ENCODE measurements at regions not wholly inside any gene's neighbourhood (a gene's known extent, or its start where the extent isn't known, plus 50 kb on each side); places are given as distances from the start of the nearest gene placed in this dataset.

GRCh38 chr5:88480245-88480644 lies 211.6 kb upstream of the TMEM161B start:
- H3K9ac ChIP-seq (ENCODE audit: low read depth in 1 of 2, low read length in 2 of 2), result no peak overlapping the region
- H3K4me1 ChIP-seq (ENCODE audit: control insufficient read depth in 2 of 2, insufficient read depth in 2 of 2, low read length in 2 of 2), result no peaks in the 10 kb centered on the region
- H3K9me3 ChIP-seq (ENCODE audit: control insufficient read depth in 2 of 2, low read length in 2 of 2), result no peaks in the 10 kb centered on the region
- H3K27ac ChIP-seq (ENCODE audit: low read depth in 2 of 2, low read length in 2 of 2), result no peak overlapping the region
- no peaks in the 10 kb centered on the region for H3K36me3 ChIP-seq (ENCODE audit: control insufficient read depth in 2 of 2, insufficient read depth in 2 of 2, low read length in 2 of 2)
- no peaks in the 10 kb centered on the region for H3K27me3 ChIP-seq (ENCODE audit: control insufficient read depth in 2 of 2, insufficient read depth in 2 of 2, low read length in 2 of 2)
- no peak overlapping the region for H3K4me3 ChIP-seq (ENCODE audit: low read length in 2 of 2)

DNA sequence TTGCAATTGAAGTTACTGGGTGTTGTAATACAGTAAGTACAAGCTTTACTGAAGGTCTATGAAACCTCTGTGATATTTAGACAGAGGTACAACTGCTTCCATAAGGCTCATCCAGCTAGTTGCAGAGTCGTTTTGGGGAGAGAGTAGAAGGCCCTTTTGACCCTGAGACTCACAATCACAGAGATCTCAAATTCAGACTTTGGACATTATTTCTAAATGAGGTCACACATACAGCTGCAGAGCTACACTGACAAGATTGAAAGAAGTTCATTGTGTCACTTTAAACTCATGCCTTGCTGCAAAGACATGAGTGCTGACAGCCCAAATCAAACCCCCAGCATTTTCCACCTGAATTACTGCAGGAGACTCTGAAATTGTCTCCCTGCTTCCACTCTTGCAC lies 205.9 kb upstream of the TMEM161B start:
- Histone ChIP-seq H3K36me3 (ENCODE audit: control insufficient read depth in 2 of 2, insufficient read depth in 2 of 2, low read length in 2 of 2) (no peaks in the 10 kb centered on the region), H3K4me1 (ENCODE audit: control insufficient read depth in 2 of 2, insufficient read depth in 2 of 2, low read length in 2 of 2) (no peaks in the 10 kb centered on the region), H3K4me3 (ENCODE audit: low read length in 2 of 2) (no peak overlapping the region), H3K27ac (ENCODE audit: low read depth in 2 of 2, low read length in 2 of 2) (no peak overlapping the region), H3K27me3 (ENCODE audit: control insufficient read depth in 2 of 2, insufficient read depth in 2 of 2, low read length in 2 of 2) (no peaks in the 10 kb centered on the region), H3K9me3 (ENCODE audit: control insufficient read depth in 2 of 2, low read length in 2 of 2) (no peaks in the 10 kb centered on the region), H3K9ac (ENCODE audit: low read depth in 1 of 2, low read length in 2 of 2) (no peak overlapping the region)

DNA sequence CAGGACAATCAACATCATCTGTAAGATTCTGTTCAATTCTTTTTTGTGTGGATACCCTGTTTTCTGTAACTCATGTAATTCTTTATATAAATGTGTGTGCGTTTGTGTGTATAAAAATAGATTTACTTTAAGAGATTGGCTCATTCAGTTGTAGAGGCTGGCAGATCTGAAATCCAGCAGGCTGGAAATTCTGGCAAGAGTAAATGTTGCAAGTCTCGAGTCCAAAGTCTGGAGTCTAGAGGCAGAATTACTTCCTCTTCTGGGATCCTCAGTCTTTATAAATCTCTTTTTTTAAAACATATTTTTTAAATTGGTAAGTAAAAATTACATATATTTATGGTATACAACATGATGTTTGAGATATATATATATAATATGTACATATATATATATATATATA lies 202.1 kb upstream of the TMEM161B start:
- Histone ChIP-seq H3K4me1 (ENCODE audit: control insufficient read depth in 2 of 2, insufficient read depth in 2 of 2, low read length in 2 of 2) (no peaks in the 10 kb centered on the region), H3K9me3 (ENCODE audit: control insufficient read depth in 2 of 2, low read length in 2 of 2) (no peaks in the 10 kb centered on the region), H3K27ac (ENCODE audit: low read depth in 2 of 2, low read length in 2 of 2) (no peak overlapping the region), H3K9ac (ENCODE audit: low read depth in 1 of 2, low read length in 2 of 2) (no peak overlapping the region), H3K27me3 (ENCODE audit: control insufficient read depth in 2 of 2, insufficient read depth in 2 of 2, low read length in 2 of 2) (no peaks in the 10 kb centered on the region), H3K4me3 (ENCODE audit: low read length in 2 of 2) (no peak overlapping the region), H3K36me3 (ENCODE audit: control insufficient read depth in 2 of 2, insufficient read depth in 2 of 2, low read length in 2 of 2) (no peaks in the 10 kb centered on the region)

GRCh38 chr5:88459971-88460370 lies 191.3 kb upstream of the TMEM161B start:
- Histone ChIP-seq H3K4me3 (ENCODE audit: low read length in 2 of 2) (no peak overlapping the region), H3K36me3 (ENCODE audit: control insufficient read depth in 2 of 2, insufficient read depth in 2 of 2, low read length in 2 of 2) (no peaks in the 10 kb centered on the region), H3K9me3 (ENCODE audit: control insufficient read depth in 2 of 2, low read length in 2 of 2) (no peaks in the 10 kb centered on the region), H3K27me3 (ENCODE audit: control insufficient read depth in 2 of 2, insufficient read depth in 2 of 2, low read length in 2 of 2) (peaks cover 0 to 2% of the 10 kb centered on the region in 2 donors), H3K4me1 (ENCODE audit: control insufficient read depth in 2 of 2, insufficient read depth in 2 of 2, low read length in 2 of 2) (no peaks in the 10 kb centered on the region), H3K27ac (ENCODE audit: low read depth in 2 of 2, low read length in 2 of 2) (no peak overlapping the region), H3K9ac (ENCODE audit: low read depth in 1 of 2, low read length in 2 of 2) (no peak overlapping the region)

DNA sequence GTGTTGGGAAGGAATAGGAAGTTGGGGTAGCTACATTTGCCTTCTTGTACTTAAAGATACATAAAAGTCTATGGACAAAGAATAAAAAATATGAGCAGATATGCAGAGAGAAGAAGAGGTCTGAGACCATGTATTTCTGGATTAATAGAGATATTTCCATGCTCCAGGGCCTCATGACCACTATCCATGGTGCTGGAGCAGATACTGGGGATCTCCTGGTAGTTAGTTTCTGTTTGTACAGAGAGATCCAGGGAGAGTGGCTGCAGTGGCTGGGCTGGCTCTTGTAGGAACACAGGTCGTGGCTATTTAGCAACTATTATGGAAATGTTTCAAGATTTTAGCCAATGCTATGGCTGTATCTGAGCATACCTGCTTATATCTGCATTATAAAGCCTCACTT lies 184.2 kb upstream of the TMEM161B start:
- Histone ChIP-seq H3K36me3 (ENCODE audit: control insufficient read depth in 2 of 2, insufficient read depth in 2 of 2, low read length in 2 of 2) (no peaks in the 10 kb centered on the region), H3K4me1 (ENCODE audit: control insufficient read depth in 2 of 2, insufficient read depth in 2 of 2, low read length in 2 of 2) (no peaks in the 10 kb centered on the region), H3K9ac (ENCODE audit: low read depth in 1 of 2, low read length in 2 of 2) (no peak overlapping the region), H3K27me3 (ENCODE audit: control insufficient read depth in 2 of 2, insufficient read depth in 2 of 2, low read length in 2 of 2) (no peaks in the 10 kb centered on the region), H3K4me3 (ENCODE audit: low read length in 2 of 2) (no peak overlapping the region), H3K27ac (ENCODE audit: low read depth in 2 of 2, low read length in 2 of 2) (no peak overlapping the region), H3K9me3 (ENCODE audit: control insufficient read depth in 2 of 2, low read length in 2 of 2) (no peaks in the 10 kb centered on the region)

GRCh38 chr5:88450239-88450638 lies 181.6 kb upstream of the TMEM161B start:
- no peaks in the 10 kb centered on the region for H3K36me3 ChIP-seq (ENCODE audit: control insufficient read depth in 2 of 2, insufficient read depth in 2 of 2, low read length in 2 of 2)
- H3K27ac ChIP-seq (ENCODE audit: low read depth in 2 of 2, low read length in 2 of 2), result no peak overlapping the region
- H3K27me3 ChIP-seq (ENCODE audit: control insufficient read depth in 2 of 2, insufficient read depth in 2 of 2, low read length in 2 of 2), result no peaks in the 10 kb centered on the region
- H3K9me3 ChIP-seq (ENCODE audit: control insufficient read depth in 2 of 2, low read length in 2 of 2), result no peaks in the 10 kb centered on the region
- H3K4me3 ChIP-seq (ENCODE audit: low read length in 2 of 2), result no peak overlapping the region
- no peaks in the 10 kb centered on the region for H3K4me1 ChIP-seq (ENCODE audit: control insufficient read depth in 2 of 2, insufficient read depth in 2 of 2, low read length in 2 of 2)
- H3K9ac ChIP-seq (ENCODE audit: low read depth in 1 of 2, low read length in 2 of 2), result no peak overlapping the region

- Histone ChIP-seq H3K4me3 (ENCODE audit: low read length in 2 of 2) (no peak overlapping the region), H3K9me3 (ENCODE audit: control insufficient read depth in 2 of 2, low read length in 2 of 2) (no peaks in the 10 kb centered on the region), H3K9ac (ENCODE audit: low read depth in 1 of 2, low read length in 2 of 2) (no peak overlapping the region), H3K27ac (ENCODE audit: low read depth in 2 of 2, low read length in 2 of 2) (no peak overlapping the region), H3K4me1 (ENCODE audit: control insufficient read depth in 2 of 2, insufficient read depth in 2 of 2, low read length in 2 of 2) (no peaks in the 10 kb centered on the region), H3K36me3 (ENCODE audit: control insufficient read depth in 2 of 2, insufficient read depth in 2 of 2, low read length in 2 of 2) (no peaks in the 10 kb centered on the region), H3K27me3 (ENCODE audit: control insufficient read depth in 2 of 2, insufficient read depth in 2 of 2, low read length in 2 of 2) (no peaks in the 10 kb centered on the region)
These were observed 169.4 kb upstream of the TMEM161B start for GRCh38 chr5:88438006-88438405.

- H3K4me1 ChIP-seq (ENCODE audit: control insufficient read depth in 2 of 2, insufficient read depth in 2 of 2, low read length in 2 of 2), result no peaks in the 10 kb centered on the region
- no peaks in the 10 kb centered on the region for H3K27me3 ChIP-seq (ENCODE audit: control insufficient read depth in 2 of 2, insufficient read depth in 2 of 2, low read length in 2 of 2)
- H3K9ac ChIP-seq (ENCODE audit: low read depth in 1 of 2, low read length in 2 of 2), result no peak overlapping the region
- no peaks in the 10 kb centered on the region for H3K9me3 ChIP-seq (ENCODE audit: control insufficient read depth in 2 of 2, low read length in 2 of 2)
- H3K36me3 ChIP-seq (ENCODE audit: control insufficient read depth in 2 of 2, insufficient read depth in 2 of 2, low read length in 2 of 2), result no peaks in the 10 kb centered on the region
- no peak overlapping the region for H3K27ac ChIP-seq (ENCODE audit: low read depth in 2 of 2, low read length in 2 of 2)
- H3K4me3 ChIP-seq (ENCODE audit: low read length in 2 of 2), result no peak overlapping the region
These were observed 167.6 kb upstream of the TMEM161B start for GRCh38 chr5:88436290-88436689.

DNA sequence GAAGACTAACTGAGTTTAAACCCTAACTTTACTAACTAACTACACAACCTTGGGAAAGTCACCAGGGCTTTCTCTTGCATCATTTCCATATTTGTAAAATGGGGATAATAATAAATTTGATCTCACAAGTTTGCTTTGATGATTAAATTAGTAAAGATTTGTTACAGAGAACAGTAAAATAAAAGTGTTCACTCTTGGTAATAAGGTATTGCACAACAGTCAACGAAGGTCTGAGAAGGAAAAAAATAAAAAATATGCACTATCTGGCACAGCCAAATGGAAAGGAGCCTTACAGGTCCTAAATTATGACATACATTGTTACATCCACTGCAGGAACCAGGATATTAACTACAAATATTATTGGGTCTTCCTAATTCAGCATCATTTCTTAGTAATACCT lies 160.0 kb upstream of the TMEM161B start:
- no peaks in the 10 kb centered on the region for H3K27me3 ChIP-seq (ENCODE audit: control insufficient read depth in 2 of 2, insufficient read depth in 2 of 2, low read length in 2 of 2)
- no peaks in the 10 kb centered on the region for H3K9me3 ChIP-seq (ENCODE audit: control insufficient read depth in 2 of 2, low read length in 2 of 2)
- H3K36me3 ChIP-seq (ENCODE audit: control insufficient read depth in 2 of 2, insufficient read depth in 2 of 2, low read length in 2 of 2), result no peaks in the 10 kb centered on the region
- H3K4me3 ChIP-seq (ENCODE audit: low read length in 2 of 2), result no peak overlapping the region
- no peak overlapping the region for H3K27ac ChIP-seq (ENCODE audit: low read depth in 2 of 2, low read length in 2 of 2)
- H3K9ac ChIP-seq (ENCODE audit: low read depth in 1 of 2, low read length in 2 of 2), result no peak overlapping the region
- no peaks in the 10 kb centered on the region for H3K4me1 ChIP-seq (ENCODE audit: control insufficient read depth in 2 of 2, insufficient read depth in 2 of 2, low read length in 2 of 2)

DNA sequence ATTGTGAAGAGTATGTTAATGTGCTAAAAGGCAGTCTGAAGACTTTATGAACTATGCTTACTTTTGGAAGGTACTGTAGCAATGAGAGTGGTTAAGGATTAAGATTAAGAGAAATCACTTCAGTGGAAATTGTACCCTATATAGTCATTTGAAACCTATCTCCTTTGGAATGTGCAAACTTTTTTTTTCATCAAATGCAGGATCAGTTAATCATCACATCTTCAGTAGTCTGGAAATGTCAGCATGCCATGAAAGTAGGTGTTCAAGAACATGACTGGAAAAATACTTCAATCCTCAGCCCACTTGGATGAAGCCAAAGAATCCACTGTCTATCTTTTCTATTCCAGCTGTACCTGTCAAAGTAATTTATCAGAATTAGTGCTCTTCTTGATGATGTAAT lies 157.8 kb upstream of the TMEM161B start:
- Histone ChIP-seq H3K4me3 (ENCODE audit: low read length in 2 of 2) (no peak overlapping the region), H3K9ac (ENCODE audit: low read depth in 1 of 2, low read length in 2 of 2) (no peak overlapping the region), H3K4me1 (ENCODE audit: control insufficient read depth in 2 of 2, insufficient read depth in 2 of 2, low read length in 2 of 2) (no peaks in the 10 kb centered on the region), H3K36me3 (ENCODE audit: control insufficient read depth in 2 of 2, insufficient read depth in 2 of 2, low read length in 2 of 2) (no peaks in the 10 kb centered on the region), H3K27ac (ENCODE audit: low read depth in 2 of 2, low read length in 2 of 2) (no peak overlapping the region), H3K9me3 (ENCODE audit: control insufficient read depth in 2 of 2, low read length in 2 of 2) (no peaks in the 10 kb centered on the region), H3K27me3 (ENCODE audit: control insufficient read depth in 2 of 2, insufficient read depth in 2 of 2, low read length in 2 of 2) (no peaks in the 10 kb centered on the region)

DNA sequence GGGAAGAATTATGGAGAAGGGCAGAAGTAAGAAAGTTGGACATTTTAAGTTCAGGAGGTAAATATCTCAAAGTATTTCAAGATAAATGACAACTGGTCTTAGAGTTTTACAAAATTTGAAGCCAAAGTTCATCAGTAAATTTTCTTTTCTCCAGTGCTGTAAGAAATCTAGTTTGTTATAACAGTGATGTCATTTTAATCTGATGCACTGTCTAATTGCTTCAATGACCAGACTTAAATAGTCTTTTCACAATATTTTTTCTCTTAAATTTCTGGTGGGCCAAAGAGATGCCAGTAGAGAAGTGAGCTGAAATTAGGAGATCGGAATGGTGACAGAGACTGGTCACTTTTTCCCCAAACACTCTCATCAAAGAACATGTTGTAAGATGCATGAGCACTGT lies 156.5 kb upstream of the TMEM161B start:
- Histone ChIP-seq H3K9ac (ENCODE audit: low read depth in 1 of 2, low read length in 2 of 2) (no peak overlapping the region), H3K36me3 (ENCODE audit: control insufficient read depth in 2 of 2, insufficient read depth in 2 of 2, low read length in 2 of 2) (no peaks in the 10 kb centered on the region), H3K27ac (ENCODE audit: low read depth in 2 of 2, low read length in 2 of 2) (no peak overlapping the region), H3K27me3 (ENCODE audit: control insufficient read depth in 2 of 2, insufficient read depth in 2 of 2, low read length in 2 of 2) (no peaks in the 10 kb centered on the region), H3K9me3 (ENCODE audit: control insufficient read depth in 2 of 2, low read length in 2 of 2) (no peaks in the 10 kb centered on the region), H3K4me1 (ENCODE audit: control insufficient read depth in 2 of 2, insufficient read depth in 2 of 2, low read length in 2 of 2) (no peaks in the 10 kb centered on the region), H3K4me3 (ENCODE audit: low read length in 2 of 2) (no peak overlapping the region)

Data from mucosa of rectum (tissue), 2 donors.